MM.1S (cell line): ENCODE measurements at regions not wholly inside any gene's neighbourhood (a gene's known extent, or its start where the extent isn't known, plus 50 kb on each side); places are given as distances from the start of the nearest gene placed in this dataset.

Source experiments
- CTCF ChIP-seq: fragments of 300-600 bp; sonication (generic); IDR thresholded peaks from 2 replicates; pipeline ENCODE4 v1.5.1; 2016; ENCODE audit warnings: antibody characterized with exemption, low read length, mixed read lengths
- EZH2 ChIP-seq: fragments of 300-600 bp; sonication (generic); optimal IDR thresholded peaks from 2 replicates; pipeline ENCODE3; 2017; ENCODE audit warnings: low read depth, mild to moderate bottlenecking, antibody characterized with exemption, low read length, mixed read lengths
- EZH2phosphoT487 ChIP-seq: fragments of 300-600 bp; sonication (generic); IDR thresholded peaks from 2 replicates; pipeline ENCODE4 v1.6.1; 2018; ENCODE audit warnings: antibody characterized with exemption, low read length

GRCh38 chr13:73929287-73929932 is 204.8 kb downstream of the KLF12 start:
- TF ChIP-seq CTCF (no peak), EZH2phosphoT487 (no peak), EZH2 (no peak)
